Sigmoid colon (tissue), 6 donors: ENCODE measurements at regions not wholly inside any gene's neighbourhood (a gene's known extent, or its start where the extent isn't known, plus 50 kb on each side); places are given as distances from the start of the nearest gene placed in this dataset.

Experiments used
- DNase-seq: peaks from one replicate; pipeline ENCODE4 v3.0.0-alpha.2; 2019
- H3K27ac ChIP-seq, 4 donors: fragments of 200-600 bp; sonication (generic); one replicate each; pipeline ENCODE4 v1.5.1; 2016 to 2019; ENCODE audit warnings: mild to moderate bottlenecking in 1 of 4
- H3K27me3 ChIP-seq, 3 donors: fragments of 200-600 bp; sonication (generic); one replicate each; pipeline ENCODE4 v1.5.1; 2019; ENCODE audit warnings: mild to moderate bottlenecking in 1 of 3
- H3K36me3 ChIP-seq, 4 donors: fragments of 200-600 bp; sonication (generic); one replicate each; pipeline ENCODE4 v1.5.1; 2016 to 2019
- H3K4me1 ChIP-seq, 4 donors: fragments of 200-600 bp; sonication (generic); one replicate each; pipeline ENCODE4 v1.5.1; 2017 to 2019
- H3K4me3 ChIP-seq, 4 donors: fragments of 200-600 bp; sonication (generic); one replicate each; pipeline ENCODE4 v1.5.1; 2017 to 2019; ENCODE audit warnings: mild to moderate bottlenecking in 2 of 4, moderate library complexity in 1 of 4
- H3K9me3 ChIP-seq, 4 donors: fragments of 200-600 bp in 3 of 4; sonication (generic) in 3 of 4; one replicate each; pipeline versions ENCODE4 v1.5.1 to v1.6.1; 2013 to 2019
- EP300 ChIP-seq, 4 donors: sonication (generic); formaldehyde crosslinking; IDR thresholded peaks; one replicate each; pipeline ENCODE4 v1.6.1; 2017; ENCODE audit warnings: antibody characterized with exemption in 4 of 4
- POLR2A ChIP-seq, 2 donors: fragments of 450-650 bp; IDR thresholded peaks; one replicate each; pipeline ENCODE4 v1.6.1; 2016; ENCODE audit warnings: antibody characterized with exemption in 2 of 2, mild to moderate bottlenecking in 2 of 2, moderate library complexity in 2 of 2
- POLR2AphosphoS5 ChIP-seq, 4 donors: sonication (generic); formaldehyde crosslinking; IDR thresholded peaks; one replicate each; pipeline ENCODE4 v1.6.1; 2017; ENCODE audit warnings: antibody characterized with exemption in 4 of 4
- WGBS, 2 donors: extraction: QIAGEN DNeasy Blood & Tissue Kit; methylation state at CpG; one replicate each; pipeline ENCODE4 v1.1.7; 2013; 5-methylcytosine and 5-hydroxymethylcytosine counted together
- intact Hi-C: fragments of 100-400 bp; cut with DNase I; formaldehyde crosslinking; loops from one replicate; pipeline ENCODE4 v1.15.1; 2023
- TF ChIP-seq, protein P1 (sequence below), 4 experiments: fragments of 450-650 bp in 3 of 4; fragments of 200-600 bp in 1 of 4; IDR thresholded peaks; one replicate each; pipeline ENCODE4 v1.5.1; 2016 to 2019; ENCODE audit warnings: antibody characterized with exemption in 4 of 4, mild to moderate bottlenecking in 3 of 4, moderate library complexity in 2 of 4
- donor health status: healthy with polysubstance abuse.
- donor health status: healthy.

DNA sequence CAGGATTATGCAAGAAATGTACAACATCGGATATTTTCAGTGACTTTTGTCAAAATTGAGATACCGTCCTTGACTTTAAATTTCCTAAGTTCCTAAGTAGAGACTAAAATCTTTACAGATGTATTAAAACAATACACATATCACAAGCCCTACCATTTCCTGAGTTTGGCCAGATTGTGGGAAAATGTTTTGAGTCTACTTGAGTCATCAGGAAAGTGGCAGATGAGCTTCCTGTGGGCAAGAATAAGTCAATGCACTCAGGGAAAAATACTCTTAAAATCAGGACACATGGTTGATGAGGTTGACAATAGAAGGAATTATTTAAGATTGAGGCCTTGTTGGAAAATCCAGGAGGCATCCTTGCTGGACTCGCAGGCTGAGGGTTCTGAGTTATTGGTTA is 162.5 kb downstream of the SNX10 start:
- Histone ChIP-seq H3K4me3 (no peak overlapping the region), H3K27me3 (no peaks in the 10 kb centered on the region), H3K27ac (no peak overlapping the region), H3K9me3 (no peaks in the 10 kb centered on the region), H3K4me1 (peaks cover 0 to 6% (median 0%) of the 10 kb centered on the region in 4 donors), H3K36me3 (no peaks in the 10 kb centered on the region)
- WGBS, 2 donors = 78 to 91% methylated on average over 3 of the region's 3 CpGs
- no peak for TF ChIP-seq POLR2AphosphoS5 (IDR thresholded peaks at IDR 0.05)
- TF ChIP-seq POLR2A (IDR thresholded peaks at IDR 0.05) = no peak
- TF ChIP-seq, protein P1, sequence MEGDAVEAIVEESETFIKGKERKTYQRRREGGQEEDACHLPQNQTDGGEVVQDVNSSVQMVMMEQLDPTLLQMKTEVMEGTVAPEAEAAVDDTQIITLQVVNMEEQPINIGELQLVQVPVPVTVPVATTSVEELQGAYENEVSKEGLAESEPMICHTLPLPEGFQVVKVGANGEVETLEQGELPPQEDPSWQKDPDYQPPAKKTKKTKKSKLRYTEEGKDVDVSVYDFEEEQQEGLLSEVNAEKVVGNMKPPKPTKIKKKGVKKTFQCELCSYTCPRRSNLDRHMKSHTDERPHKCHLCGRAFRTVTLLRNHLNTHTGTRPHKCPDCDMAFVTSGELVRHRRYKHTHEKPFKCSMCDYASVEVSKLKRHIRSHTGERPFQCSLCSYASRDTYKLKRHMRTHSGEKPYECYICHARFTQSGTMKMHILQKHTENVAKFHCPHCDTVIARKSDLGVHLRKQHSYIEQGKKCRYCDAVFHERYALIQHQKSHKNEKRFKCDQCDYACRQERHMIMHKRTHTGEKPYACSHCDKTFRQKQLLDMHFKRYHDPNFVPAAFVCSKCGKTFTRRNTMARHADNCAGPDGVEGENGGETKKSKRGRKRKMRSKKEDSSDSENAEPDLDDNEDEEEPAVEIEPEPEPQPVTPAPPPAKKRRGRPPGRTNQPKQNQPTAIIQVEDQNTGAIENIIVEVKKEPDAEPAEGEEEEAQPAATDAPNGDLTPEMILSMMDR (IDR thresholded peaks at IDR 0.05) = no peak
- no peak for TF ChIP-seq EP300 (IDR thresholded peaks at IDR 0.05)
- no peak for DNase-seq
- intact Hi-C loops = no loop called here

DNA sequence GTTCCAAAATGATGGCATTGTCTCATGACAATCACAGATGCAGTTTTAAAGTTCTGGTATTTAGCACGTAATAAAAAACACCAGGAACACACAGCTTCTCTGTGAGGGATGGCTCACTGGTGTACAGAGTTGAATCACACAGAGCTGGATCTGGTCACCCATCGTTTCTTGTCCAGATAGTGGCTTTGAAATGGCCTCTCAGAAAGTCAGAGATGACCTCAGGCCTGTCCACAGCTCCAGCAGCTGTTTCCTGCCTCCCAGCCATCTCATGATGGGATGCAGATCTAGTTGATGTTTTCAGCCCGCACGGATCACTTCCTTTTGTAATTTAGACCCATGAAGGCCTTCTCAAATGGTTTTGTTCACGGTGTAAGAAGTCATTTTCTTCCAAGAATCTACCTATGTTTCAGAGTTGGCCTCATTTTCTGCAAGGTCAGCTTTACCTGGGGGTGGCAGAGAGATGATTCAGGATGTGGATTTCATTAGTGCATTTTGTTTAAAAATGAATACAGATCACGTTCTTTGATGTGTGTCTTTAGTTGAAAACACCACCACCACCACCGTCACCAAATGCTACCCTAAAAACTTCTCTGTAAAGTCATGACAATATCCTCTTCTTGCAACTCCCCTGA is 166.2 kb downstream of the SNX10 start:
- Histone ChIP-seq H3K4me1 (no peaks in the 10 kb centered on the region), H3K4me3 (no peak overlapping the region), H3K9me3 (no peaks in the 10 kb centered on the region), H3K27me3 (no peaks in the 10 kb centered on the region), H3K27ac (no peak overlapping the region), H3K36me3 (no peaks in the 10 kb centered on the region)
- no peak for DNase-seq
- 84 to 92% methylated on average over 7 of the region's 7 CpGs for WGBS, 2 donors
- no peak for TF ChIP-seq POLR2AphosphoS5 (IDR thresholded peaks at IDR 0.05)
- no peak for TF ChIP-seq EP300 (IDR thresholded peaks at IDR 0.05)
- TF ChIP-seq, protein P1 (IDR thresholded peaks at IDR 0.05) = no peak
- TF ChIP-seq POLR2A (IDR thresholded peaks at IDR 0.05) = no peak
- intact Hi-C loops = no loop called here

DNA sequence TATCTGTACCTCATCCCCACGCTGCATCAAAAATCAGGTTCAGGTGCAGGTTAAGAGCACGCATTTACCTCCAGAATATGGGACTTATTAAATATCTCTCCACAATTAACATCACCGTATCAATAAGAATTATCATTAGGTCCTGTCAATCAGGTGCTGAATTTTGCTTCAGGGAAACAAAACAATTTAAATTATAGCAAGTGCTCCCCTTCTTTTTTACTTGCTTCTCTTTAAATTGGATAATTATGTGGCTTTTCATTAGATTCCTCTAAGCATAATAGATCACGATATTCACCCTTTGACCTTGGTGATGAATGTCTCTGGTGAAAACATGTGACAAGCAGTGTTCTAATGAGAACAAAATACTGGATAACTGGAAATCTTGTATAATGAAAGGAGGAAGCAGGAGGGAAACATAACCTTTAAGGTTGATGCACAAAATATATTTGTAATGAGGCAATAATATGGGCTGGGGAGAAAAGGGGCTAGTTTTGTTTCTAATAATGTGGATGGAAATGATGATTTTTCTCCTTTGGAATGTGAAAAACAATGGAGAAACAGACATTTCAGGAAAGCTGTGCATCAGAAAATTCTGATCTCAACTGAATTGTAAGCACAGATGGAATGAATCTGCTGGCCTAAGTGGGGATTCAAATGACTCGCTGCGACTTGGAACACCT is 166.9 kb downstream of the SNX10 start:
- Histone ChIP-seq H3K27me3 (no peaks in the 10 kb centered on the region), H3K4me3 (no peak overlapping the region), H3K27ac (no peak overlapping the region), H3K4me1 (no peaks in the 10 kb centered on the region), H3K36me3 (no peaks in the 10 kb centered on the region), H3K9me3 (no peaks in the 10 kb centered on the region)
- no peak for DNase-seq
- TF ChIP-seq POLR2AphosphoS5 (IDR thresholded peaks at IDR 0.05) (no peak), POLR2A (IDR thresholded peaks at IDR 0.05) (no peak), EP300 (IDR thresholded peaks at IDR 0.05) (no peak)
- TF ChIP-seq, protein P1 (IDR thresholded peaks at IDR 0.05) = no peak
- WGBS, 2 donors = 91 to 97% methylated on average over 6 of the region's 6 CpGs
- intact Hi-C loops = no loop called here

DNA sequence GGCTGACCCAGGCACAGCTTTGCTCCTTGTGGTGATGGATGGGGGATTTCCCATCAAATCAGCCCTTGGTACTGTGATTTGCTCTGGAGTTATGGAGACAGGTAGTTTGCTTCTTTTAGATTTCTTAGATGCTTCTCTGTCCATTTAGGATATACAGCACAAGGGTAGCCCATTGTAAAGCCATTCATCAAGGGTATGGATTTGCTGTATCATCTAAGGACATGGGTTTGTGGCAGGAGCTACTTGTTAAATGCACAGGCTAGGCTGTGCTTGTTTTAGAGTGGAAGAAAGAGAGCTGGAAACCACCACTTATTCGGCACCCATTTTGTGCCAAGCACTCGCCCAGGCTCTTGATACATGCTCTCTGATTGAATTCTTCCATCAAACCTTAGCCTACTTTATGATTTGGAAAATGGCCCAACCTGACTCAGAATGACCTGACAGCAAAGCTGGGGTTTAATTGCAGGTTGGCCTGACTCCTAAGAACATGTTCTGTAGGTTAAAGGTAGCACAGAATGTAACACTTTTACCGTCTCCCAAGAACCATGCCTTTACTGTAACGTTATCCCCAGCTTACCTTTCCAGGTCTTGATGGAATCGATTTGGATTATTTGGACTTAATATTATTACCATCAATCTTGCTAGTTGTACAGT is 168.0 kb downstream of the SNX10 start:
- Histone ChIP-seq H3K27me3 (no peaks in the 10 kb centered on the region), H3K4me3 (no peak overlapping the region), H3K27ac (no peak overlapping the region), H3K36me3 (no peaks in the 10 kb centered on the region), H3K9me3 (no peaks in the 10 kb centered on the region), H3K4me1 (no peaks in the 10 kb centered on the region)
- TF ChIP-seq POLR2A (IDR thresholded peaks at IDR 0.05) (no peak), POLR2AphosphoS5 (IDR thresholded peaks at IDR 0.05) (no peak), EP300 (IDR thresholded peaks at IDR 0.05) (no peak)
- TF ChIP-seq, protein P1 (IDR thresholded peaks at IDR 0.05) = no peak
- DNase-seq = no peak
- intact Hi-C loops = no loop called here
- 62 to 73% methylated on average over 5 of the region's 5 CpGs for WGBS, 2 donors
